ENCODE measurements at regions not wholly inside any gene's neighbourhood (a gene's known extent, or its start where the extent isn't known, plus 50 kb on each side); places are given as distances from the start of the nearest gene placed in this dataset.

- TF ChIP-seq EP300 (IDR thresholded peaks at IDR 0.05): no peak
- TF ChIP-seq POLR2A (IDR thresholded peaks at IDR 0.05): no peak
- TF ChIP-seq CTCF (IDR thresholded peaks at IDR 0.05): no peak
- no peak for TF ChIP-seq POLR2AphosphoS5 (IDR thresholded peaks at IDR 0.05)
Measured at GRCh38 chr11:133692126-133692934, 153.0 kb downstream of the SPATA19 start.

All from stomach (tissue), 4 donors.